ENCODE measurements at regions not wholly inside any gene's neighbourhood (a gene's known extent, or its start where the extent isn't known, plus 50 kb on each side); places are given as distances from the start of the nearest gene placed in this dataset.

DNA sequence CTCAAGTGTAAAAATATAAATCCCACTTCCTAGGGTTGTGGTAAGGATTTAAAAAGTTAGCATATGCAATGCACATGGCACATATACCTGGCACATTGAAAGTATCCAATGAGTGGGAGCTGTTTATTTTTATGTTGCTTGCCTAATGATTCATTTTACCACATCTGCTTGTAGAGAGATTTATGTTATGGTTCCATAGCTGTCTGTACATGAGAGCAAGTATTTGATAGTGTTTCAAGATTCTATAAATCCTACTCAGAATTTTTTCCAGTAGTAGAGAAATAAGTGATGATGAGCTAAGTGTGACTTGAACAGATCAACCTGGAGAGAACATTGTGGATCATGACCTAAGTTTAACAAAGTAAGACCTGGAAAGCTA is 125.3 kb upstream of the SPTLC3 start:
- DNase-seq (ENCODE audit: low spot score), result no peak

DNA sequence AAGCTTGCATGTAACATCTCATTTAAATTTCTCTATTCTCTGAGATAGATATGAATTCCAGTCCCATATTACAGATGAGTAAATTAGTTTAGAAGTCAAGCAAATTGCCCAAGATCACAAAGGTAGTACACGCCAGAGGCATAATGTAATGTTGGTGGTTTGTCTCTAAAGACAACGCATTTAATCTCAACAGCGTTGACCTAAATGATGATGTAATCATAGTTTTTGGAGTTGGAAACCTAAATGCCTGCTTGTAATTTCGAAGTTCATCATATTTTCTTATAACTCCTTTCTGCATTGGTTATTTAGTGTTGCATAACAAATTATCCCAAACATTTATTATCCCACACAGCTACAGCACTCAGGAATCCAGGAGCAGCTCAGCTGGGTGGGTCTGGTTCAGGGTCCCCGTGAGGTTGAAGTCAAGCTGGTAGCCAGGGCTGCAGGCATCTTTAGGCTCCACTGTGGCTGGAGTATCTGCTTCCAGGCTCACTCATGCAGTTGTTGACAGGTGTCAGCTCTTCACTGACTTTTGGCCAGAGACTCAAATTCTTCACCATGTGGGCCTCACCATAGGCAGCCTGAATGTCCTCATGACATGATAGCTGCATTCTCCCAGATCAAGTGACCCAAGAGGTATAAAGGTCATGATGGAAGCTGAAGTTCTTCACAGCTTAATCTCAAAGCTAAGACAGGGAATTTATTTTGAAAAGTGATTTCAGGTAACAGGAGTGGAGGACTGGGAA is 122.0 kb upstream of the SPTLC3 start:
- DNase-seq (ENCODE audit: low spot score), result no peak

DNA sequence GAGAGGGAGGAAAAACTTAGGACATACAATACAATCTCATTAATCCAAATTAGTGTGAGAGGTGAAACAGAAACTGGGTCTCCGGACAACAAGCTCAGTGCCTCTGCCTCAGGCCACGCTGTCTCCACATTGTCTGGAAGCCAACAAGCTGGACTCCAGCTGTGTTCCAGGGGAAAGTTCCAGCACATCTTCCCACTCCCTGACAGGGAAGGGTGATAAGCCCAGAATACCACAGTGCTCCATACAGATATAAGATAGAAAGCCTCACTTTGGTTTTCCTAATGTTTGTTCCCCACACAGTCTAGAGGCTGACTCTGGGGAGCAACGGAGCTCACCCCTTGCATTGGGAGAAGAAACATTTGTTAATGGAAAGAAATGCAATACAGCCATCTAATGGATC is 117.1 kb upstream of the SPTLC3 start:
- no peak for DNase-seq (ENCODE audit: low spot score)

DNA sequence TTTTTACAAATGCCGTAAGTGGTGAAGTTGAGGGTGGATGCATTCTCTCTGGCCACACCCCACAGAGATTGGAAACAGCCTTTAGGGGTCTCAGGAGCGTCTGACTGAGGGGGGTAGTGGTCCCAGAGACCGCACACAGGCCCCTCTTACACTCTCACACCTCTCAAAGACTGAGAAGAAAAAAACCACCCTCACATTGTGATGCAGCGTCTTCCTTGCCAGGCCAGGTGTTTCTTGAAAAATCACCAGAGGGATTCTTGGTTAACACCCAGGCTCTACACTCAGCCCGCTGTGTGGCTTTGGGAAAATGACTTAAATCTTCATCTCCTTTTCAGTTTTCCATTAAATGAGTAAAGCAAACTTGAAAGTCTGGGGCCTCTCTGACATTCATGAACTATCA is 115.8 kb upstream of the SPTLC3 start:
- no peak for DNase-seq (ENCODE audit: low spot score)

DNA sequence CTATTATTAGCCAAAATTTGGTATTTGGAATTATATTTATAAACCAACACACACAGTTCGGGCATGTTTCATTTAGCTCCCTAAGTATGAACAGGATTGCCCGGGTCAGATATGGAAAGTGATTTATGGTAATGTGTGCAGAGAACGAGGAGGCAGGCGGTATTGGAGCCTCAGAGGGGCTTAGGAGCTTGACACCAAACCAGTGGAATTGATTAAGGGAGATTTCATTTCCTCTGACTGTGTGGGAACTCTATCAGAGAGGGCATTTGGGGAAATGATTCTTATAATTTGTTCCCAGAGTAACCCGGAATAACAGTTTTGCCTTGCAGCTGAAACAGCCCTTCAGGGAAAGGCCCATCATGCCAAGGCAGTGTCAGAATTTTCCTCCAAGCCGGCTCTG is 115.1 kb upstream of the SPTLC3 start:
- DNase-seq (ENCODE audit: low spot score), result no peak

DNA sequence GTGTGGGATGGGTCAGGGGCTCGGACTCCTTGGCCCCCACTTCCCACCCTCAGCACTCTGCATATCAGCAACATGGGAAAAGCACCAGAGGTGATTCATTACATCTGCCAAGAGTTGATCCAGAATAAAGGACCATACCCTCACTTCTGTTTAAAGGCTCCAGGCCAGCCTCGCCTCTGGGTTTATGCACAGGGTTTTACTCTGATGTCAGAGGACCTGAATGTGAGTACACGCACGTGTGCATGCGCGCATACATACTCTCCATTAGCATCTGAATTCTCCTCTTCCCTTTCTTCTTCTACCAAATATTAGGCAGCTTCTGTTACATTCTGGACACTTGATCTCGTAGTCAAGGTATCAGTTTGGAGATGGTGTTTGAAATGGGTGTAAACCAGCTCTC is 114.7 kb upstream of the SPTLC3 start:
- DNase-seq (ENCODE audit: low spot score), result no peak

DNA sequence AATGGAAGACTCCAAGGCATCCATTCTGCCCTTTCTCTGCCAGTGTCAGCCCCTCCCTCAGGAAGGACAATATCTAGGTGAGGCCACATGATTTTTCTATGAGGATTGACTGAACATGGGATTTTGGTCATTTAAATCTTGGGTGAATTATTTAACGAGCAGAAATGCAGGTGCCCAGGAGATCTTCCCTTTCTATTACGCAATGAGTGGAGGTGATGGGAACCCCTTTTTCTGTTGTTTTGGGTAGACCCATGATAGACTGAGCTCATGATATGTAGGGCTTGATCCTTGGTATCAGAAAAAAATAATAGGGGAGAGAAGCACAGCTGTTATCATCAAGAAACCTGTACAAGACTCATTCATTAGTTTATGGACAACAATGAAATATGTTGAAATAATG is 112.6 kb upstream of the SPTLC3 start:
- DNase-seq (ENCODE audit: low spot score), result no peak

DNA sequence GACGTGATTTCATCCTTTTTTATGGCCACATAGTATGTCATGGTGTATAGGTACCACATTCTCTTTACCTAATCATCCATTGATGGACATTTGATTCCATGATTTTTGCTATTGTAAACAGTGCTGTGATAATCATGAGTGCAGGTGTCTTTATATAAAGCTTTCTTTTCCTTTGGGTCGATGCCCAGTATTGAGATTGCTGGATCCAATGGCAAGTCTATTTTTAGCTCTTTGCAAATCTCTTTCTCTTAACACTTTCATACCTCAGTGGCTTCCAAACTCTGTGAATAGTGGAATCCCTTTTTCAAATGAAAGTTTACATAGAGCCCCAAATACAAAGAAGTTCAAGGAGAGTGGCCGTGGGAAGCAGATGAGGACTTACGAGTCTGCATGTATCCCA is 105.8 kb upstream of the SPTLC3 start:
- DNase-seq (ENCODE audit: low spot score), result no peak

DNA sequence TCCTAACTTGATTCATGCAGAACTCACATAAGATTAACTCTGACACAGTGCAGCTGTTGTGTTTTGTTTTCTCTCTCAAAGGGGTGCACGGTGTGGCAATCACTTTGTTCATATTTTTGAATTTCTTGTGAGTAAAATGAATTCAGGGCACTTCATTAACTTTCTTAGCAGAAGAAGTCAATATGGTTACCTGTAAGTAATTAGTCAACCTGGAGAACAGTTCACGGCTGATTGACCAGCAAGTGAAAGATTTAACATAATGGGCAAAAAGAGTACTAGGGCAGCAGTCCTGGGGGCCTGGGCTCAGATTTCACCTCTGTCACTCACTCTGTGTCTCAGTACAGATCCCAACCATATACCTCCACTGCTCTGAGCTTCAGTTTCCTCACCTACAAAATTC is 102.4 kb upstream of the SPTLC3 start:
- no peak for DNase-seq (ENCODE audit: low spot score)

DNA sequence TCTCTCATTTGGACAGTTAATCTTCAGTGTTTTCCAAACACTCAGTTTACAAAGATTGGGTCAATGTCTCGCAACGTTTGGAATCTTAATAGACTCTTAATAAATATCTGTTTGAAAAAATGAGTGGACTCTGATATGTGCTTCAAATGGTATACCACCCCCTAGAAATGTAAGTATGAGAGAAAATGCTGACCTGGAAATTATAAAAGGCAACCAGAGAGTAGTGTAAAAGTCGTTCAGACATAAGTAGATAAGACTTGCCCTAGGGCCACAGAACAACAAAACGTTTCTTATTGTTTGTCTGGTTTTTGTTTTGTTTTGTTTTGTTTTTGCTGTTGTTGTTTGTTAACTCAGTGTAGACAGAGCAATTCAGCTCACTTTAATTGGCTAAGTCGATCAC is 97.4 kb upstream of the SPTLC3 start:
- DNase-seq (ENCODE audit: low spot score), result no peak

DNA sequence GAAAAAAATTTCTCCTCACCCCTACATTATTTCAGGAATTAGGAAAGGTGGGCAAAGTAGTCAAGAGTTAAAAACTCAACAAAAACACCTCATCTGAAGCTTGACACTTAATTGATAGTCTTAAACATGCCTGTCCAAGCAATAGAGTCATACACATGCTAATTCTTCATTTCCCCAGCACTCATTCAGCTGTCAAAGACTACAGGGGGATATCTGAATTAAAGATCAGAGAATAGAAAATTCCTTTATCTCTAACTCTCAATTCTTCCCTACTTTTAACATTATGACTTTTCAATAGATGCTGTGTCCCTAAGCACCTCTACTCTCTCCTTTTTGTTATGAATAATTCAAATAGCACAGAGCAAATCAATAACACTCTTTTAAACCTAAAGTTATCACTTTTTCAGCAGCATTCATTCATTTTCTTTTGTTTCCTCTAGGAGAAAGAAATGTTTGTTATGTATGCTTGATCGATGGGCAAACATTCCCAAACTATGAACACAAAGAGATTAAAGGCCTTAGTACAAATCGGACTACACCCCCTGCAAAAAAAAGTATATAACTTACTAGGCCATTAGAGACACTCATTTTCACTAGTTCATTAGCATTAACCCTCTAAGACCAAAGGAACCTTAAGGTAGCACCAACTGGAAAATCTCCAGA is 94.9 kb upstream of the SPTLC3 start:
- DNase-seq (ENCODE audit: low spot score), result no peak

DNA sequence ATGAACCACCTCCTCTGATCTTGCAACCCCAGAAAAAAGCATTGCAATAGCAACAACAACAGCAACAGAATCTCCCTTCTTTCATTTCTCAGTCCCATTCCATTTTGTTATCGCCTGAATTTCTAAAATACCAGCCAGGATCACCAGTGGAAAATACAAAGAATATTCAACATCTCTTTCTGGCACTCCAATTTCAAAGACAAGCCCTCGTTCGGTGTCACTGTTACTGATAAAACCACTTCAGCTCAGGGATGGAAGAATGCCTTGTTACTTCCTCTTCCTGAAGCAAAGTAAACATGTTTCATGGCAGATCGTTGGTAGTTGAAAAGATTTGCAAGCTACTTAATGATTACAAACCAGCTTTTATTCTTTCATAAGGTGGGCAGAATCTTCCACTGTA is 94.0 kb upstream of the SPTLC3 start:
- no peak for DNase-seq (ENCODE audit: low spot score)

DNA sequence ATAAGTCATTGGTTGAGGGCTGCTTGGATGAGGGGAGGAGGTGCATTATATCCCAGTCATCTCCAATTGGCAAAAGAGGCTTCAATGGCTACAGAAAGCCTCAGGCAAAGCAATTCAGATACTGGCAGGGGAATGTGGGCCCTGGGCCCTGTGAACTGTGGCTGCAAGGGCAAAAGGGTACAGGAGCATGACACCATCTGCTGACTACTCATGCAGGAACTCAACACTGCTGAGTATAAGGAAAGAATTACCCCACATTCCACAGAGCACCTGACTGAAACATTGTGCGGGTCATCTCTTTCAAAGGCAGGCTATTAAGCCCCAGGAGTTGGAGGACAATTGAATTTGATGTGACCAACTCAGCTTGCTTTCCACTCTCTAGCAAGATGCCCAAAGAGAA is 92.1 kb upstream of the SPTLC3 start:
- no peak for DNase-seq (ENCODE audit: low spot score)

DNA sequence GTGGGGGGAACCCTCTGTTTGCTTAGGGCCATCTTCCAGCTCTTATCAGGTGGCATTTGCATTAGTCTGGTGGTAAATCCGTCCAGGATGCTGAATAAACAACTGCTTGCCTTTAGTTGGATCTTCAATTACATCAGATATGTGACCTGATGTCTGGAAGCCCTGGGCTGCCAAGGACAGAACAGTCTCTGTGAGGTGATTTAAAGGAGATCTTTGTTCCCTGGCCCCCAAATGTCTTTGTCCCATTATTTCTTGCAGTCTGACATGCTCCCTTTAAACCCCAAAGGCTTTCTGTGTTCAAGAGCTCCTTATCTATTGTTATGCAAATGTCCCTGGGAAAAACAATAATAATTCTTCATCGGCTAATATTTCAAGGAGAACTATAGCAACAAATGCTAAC is 84.6 kb upstream of the SPTLC3 start:
- DNase-seq (ENCODE audit: low spot score), result no peak

DNA sequence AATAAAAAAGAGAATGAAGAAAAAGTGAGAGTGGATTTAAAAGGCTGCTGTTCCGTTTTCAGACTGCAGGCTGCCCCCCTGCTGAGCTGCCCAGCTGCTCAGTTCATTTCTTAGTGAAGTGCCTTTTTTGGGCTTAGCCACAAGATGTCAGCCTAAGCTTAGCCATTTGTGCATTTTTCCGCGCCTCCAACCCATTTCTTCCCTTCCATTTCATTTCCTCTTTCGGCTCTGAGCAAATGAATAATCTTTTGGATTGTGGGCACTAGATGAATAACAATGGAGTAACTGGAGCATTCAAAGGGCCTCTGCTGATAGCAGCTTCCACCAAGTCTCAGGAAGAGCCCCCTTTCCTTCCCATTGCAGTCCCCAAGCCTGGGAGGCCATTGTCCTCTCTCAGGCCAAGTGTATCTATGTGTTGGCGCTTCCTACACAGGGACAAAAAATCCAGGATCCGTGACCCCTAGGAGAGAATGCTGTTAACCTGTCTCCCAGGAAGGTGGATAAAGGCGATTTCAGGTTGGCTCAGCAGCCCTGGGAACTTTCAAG is 83.5 kb upstream of the SPTLC3 start:
- DNase-seq (ENCODE audit: low spot score), result peak; percentile 79

DNA sequence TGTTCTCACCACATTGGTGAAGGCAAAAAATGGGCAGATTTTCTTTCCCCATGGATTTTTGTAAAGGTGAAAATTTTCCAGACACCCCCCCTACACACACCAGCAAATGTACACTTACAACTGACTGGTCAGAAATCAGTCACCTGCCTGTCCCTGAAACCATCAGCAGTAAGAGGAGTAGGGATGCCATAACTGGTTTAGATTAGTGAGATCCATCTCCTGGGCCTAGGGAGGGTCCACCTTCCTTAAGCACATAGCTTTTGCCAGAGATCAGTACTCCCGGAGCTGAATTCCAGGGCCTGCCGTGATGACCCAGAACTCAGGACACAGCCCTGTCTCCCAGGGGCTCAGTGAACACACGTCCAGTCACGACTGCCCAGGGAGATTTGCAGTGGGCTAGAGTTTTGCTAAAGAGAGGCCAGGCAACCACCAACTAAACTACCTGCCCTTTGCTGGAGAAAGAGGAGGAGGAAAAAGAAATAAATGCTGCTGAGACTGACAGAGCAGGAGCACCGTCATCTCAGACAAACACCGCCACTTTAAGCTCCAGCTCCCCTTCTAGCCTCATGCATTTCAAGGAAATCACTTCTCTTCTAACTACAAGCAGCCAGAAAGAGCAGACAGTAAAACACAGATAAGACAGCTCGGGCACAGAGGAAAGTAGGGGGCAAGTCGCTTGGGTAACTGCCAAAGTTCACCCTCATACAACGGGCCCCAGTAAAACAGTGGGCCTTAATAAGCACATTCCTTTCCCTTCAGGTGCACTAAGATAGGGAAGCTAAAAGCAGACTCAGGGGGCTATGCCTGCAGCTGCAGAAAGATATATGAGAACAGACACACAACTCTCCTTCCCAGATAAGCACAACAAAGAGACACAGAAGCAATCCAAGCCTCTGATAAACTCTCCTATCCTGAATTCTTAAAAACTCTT is 82.6 kb upstream of the SPTLC3 start:
- no peak for DNase-seq (ENCODE audit: low spot score)

DNA sequence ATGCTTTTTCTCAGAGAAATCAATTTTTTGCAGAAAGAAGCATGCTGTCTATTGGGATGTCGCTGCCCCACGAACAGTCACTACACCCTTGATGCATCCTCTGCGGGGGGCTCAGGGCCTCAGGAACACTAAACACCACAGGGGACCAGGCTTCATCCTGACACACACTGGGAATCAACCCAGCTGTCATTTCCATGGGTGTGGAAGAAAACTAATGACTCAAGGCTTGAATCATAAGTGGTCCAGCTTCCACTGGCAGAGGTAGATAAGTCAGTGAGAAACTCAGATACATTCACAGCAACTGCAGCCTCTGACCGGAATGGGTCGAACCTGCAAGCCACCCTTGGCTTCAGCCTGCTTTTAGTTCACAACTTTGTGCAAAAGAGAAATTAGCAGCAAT is 81.3 kb upstream of the SPTLC3 start:
- no peak for DNase-seq (ENCODE audit: low spot score)

DNA sequence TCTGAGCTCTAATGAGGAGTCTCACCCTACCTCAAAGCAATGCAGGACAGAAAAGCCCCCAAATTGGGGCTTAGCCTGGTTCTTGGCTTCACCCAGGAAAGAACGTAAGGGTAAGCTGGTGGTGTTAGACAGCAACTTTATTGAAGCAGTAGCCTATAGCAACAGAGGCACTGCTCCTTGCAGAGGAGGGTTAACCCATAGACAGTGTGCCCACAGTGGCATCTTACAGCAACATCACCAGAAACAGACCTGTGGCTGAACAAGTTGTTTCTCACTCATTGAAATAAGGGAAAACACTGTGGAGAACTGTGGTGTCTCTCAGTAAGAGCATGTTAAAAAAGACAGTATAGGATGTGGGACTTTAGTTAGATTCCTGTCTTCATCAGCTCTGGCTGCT is 80.4 kb upstream of the SPTLC3 start:
- no peak for DNase-seq (ENCODE audit: low spot score)

DNA sequence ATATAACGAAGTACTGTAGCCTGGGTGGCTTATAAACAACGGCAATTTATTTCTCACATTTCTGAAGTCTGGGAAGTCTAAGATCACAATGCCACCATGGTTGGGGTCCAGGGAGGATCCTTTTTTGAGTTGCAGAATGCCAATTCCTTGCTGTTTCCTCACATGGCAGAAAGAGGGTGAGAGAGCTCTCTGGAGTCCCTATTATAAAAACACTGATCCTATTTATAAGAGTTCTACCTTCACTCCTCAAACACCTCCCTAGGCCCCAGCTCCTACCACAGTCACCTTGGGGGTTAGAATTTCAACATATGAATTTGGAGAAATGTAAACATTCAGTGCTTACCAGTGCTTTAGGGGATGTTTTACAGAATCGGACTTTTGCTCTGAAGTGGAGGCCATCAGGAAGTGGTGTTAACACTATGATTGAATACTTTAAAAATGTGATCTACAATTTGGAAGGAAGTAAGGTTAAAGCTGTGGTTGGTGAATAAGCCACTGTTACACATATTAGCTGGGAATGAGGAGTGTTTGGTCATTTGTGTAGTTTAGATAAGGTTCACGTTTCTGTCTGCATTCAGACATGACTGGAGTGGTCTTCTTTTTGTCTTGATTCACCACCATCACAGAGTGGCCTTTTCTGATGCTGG is 79.9 kb upstream of the SPTLC3 start:
- peak; percentile 9 for DNase-seq (ENCODE audit: low spot score)

DNA sequence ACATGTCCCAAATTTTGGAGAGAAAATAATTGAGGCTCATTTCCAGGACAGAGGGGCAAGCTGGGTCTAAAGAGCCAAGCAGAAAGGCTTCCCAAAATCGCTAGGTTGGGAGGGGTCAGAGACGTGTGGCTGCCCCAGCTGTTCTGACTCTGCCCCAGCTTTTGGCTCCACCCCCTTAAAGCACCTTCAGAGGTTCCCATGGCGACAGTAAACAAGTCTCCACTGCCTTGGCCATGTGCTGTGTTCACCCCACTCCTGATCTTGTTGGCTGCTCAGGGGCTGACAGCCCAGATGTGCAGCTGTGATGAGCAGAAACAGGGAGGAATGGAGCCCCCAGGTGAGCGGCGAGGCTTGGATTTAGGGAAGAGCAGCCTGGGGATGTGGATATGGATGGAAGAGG is 72.8 kb upstream of the SPTLC3 start:
- peak; percentile 38 for DNase-seq (ENCODE audit: low spot score)

DNA sequence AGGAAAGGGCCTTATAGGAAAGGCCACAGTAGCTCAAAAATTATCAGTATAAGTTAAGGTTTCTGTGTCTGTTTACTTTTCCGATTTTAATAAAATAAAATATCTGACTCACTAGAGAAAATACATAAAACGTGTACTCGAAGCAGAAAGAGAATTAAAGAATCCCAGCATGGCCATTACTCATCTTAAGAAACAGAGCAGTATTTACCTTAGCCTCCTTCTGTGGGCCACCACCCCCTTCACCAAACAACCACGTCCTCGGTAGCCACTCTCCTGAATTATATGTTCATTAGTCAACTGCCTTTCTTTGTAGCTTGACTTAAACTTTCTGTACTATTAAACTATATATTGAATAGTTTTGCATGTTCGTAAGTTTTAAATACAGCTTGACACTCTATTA is 72.2 kb upstream of the SPTLC3 start:
- DNase-seq (ENCODE audit: low spot score), result no peak

DNA sequence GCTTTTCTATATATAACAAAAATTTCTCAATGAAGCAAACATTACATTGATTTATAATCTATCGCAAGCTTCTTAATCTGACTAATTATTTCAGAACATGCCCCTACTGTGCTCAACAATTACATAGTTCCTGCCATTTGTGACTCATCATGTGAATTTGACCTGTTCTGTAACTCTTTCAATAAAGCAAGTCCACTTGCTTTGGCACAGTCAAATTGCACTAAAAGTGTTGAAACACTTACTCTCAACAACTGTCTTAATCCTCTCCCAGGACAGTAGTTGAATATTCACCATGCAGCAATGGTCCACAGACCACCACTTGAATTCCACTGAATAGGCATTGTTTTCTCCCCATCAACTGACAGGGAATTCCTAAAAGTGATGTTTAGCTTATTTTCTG is 67.7 kb upstream of the SPTLC3 start:
- DNase-seq (ENCODE audit: low spot score), result no peak

Data from HT-29 (cell line).